Spleen (tissue), 11 donors: ENCODE measurements at regions not wholly inside any gene's neighbourhood (a gene's known extent, or its start where the extent isn't known, plus 50 kb on each side); places are given as distances from the start of the nearest gene placed in this dataset.

Source experiments
- DNase-seq: peaks from one replicate; pipeline ENCODE4 v3.0.0-alpha.2; 2020
- H3K27ac ChIP-seq, 8 donors: fragments of 200-600 bp; sonication (generic) in 7 of 8; 1 replicate in 4 of 8; 2 replicates in 4 of 8; pipeline versions ENCODE4 v1.5.0 to v1.8.0; 2016 to 2021; ENCODE audit warnings: inconsistent platforms in 4 of 8, mild to moderate bottlenecking in 4 of 8, moderate library complexity in 1 of 8
- H3K27me3 ChIP-seq, 7 donors: fragments of 200-600 bp; sonication (generic) in 6 of 7; replicated peaks in 1 of 7; 1 replicate in 4 of 7; 2 replicates in 3 of 7; pipeline versions ENCODE4 v1.5.0 to v1.8.0; 2016 to 2021; ENCODE audit warnings: inconsistent platforms in 3 of 7, mild to moderate bottlenecking in 1 of 7
- H3K36me3 ChIP-seq, 6 donors: fragments of 200-600 bp; sonication (generic) in 5 of 6; 1 replicate in 4 of 6; 2 replicates in 2 of 6; pipeline versions ENCODE4 v1.5.0 to v1.8.0; 2016 to 2021; ENCODE audit warnings: inconsistent platforms in 2 of 6
- H3K4me1 ChIP-seq, 6 donors: fragments of 200-600 bp; sonication (generic) in 5 of 6; 1 replicate in 3 of 6; 2 replicates in 3 of 6; pipeline versions ENCODE4 v1.5.0 to v1.8.0; 2016 to 2021; ENCODE audit warnings: inconsistent platforms in 3 of 6
- H3K4me3 ChIP-seq, 8 donors: fragments of 200-600 bp; sonication (generic) in 7 of 8; 1 replicate in 4 of 8; 2 replicates in 4 of 8; pipeline versions ENCODE4 v1.5.0 to v1.8.0; 2016 to 2021; ENCODE audit warnings: inconsistent platforms in 4 of 8, mild to moderate bottlenecking in 4 of 8, moderate library complexity in 2 of 8
- H3K9me3 ChIP-seq, 8 donors: fragments of 200-600 bp; sonication (generic) in 7 of 8; 1 replicate in 4 of 8; 2 replicates in 4 of 8; pipeline versions ENCODE4 v1.5.0 to v1.8.0; 2016 to 2021; ENCODE audit warnings: inconsistent platforms in 4 of 8
- CTCF ChIP-seq, 11 experiments: fragments of 200-600 bp in 7 of 11; fragments of 450-650 bp in 4 of 11; sonication (generic) in 4 of 11; IDR thresholded peaks in 8 of 11; conservative IDR thresholded peaks in 3 of 11; 1 replicate in 7 of 11; 2 replicates in 4 of 11; pipeline versions ENCODE4 v1.4.0 to v1.8.0; 2016 to 2021; ENCODE audit warnings: antibody characterized with exemption in 11 of 11, inconsistent platforms in 4 of 11, mild to moderate bottlenecking in 1 of 11
- POLR2A ChIP-seq, 3 donors: fragments of 450-650 bp; IDR thresholded peaks; one replicate each; pipeline ENCODE4 v1.5.1; 2017; ENCODE audit warnings: antibody characterized with exemption in 3 of 3, mild to moderate bottlenecking in 1 of 3
- POLR2AphosphoS5 ChIP-seq, 3 donors: sonication (generic); formaldehyde crosslinking; IDR thresholded peaks; one replicate each; pipeline ENCODE4 v1.5.1; 2017; ENCODE audit warnings: antibody characterized with exemption in 3 of 3
- WGBS, 5 donors: extraction: QIAGEN DNeasy Blood & Tissue Kit in 3 of 5; methylation state at CpG; one replicate each; pipeline versions ENCODE4 v1.1.5 to v1.1.7; 2013 to 2018; 5-methylcytosine and 5-hydroxymethylcytosine counted together
- intact Hi-C: fragments of 100-400 bp; cut with DNase I; formaldehyde crosslinking; loops from one replicate; pipeline ENCODE4 v1.15.0; 2023; ENCODE audit warnings: low total_unique reads
- donor health status: healthy with polysubstance abuse.
- donor health status: DM: no; HTN: no; CAD: no; lungs with moderate emphysema.
- donor health status: DM: no; HTN: no; CAD: no.
- donor health status: Bipolar disorder and iron deficiency.
- donor health status: healthy.
- donor health status: DM: no; HTN: no; CAD: no.
- donor health status: DM: yes; HTN: yes; CAD: no.

- H3K27ac ChIP-seq = no peak overlapping the region
- TF ChIP-seq POLR2AphosphoS5 (IDR thresholded peaks at IDR 0.05) (no peak), CTCF (IDR thresholded peaks at IDR 0.05 in 8 of 11, conservative IDR thresholded peaks at IDR 0.05 in 3 of 11) (no peak), POLR2A (IDR thresholded peaks at IDR 0.05) (no peak)
- H3K27me3 ChIP-seq = no peaks in the 10 kb centered on the region
- no peak overlapping the region for H3K4me3 ChIP-seq
- H3K9me3 ChIP-seq = no peaks in the 10 kb centered on the region
- DNase-seq = no peak
- no peaks in the 10 kb centered on the region for H3K4me1 ChIP-seq
- H3K36me3 ChIP-seq = no peaks in the 10 kb centered on the region
- intact Hi-C loops = no loop called here
Observed at GRCh38 chr20:7291946-7292345, 524.5 kb downstream of the BMP2 start.

GRCh38 chr20:7294816-7295360 is 527.4 kb downstream of the BMP2 start:
- Histone ChIP-seq H3K4me1 (no peaks in the 10 kb centered on the region), H3K27ac (no peak overlapping the region), H3K36me3 (no peaks in the 10 kb centered on the region), H3K27me3 (no peaks in the 10 kb centered on the region), H3K4me3 (no peak overlapping the region), H3K9me3 (peaks cover 0 to 4% (median 0%) of the 10 kb centered on the region in 8 donors)
- intact Hi-C loops = no loop called here
- WGBS, 5 donors = 86 to 95% (median 87%) methylated on average over 6 of the region's 6 CpGs
- no peak for TF ChIP-seq POLR2AphosphoS5 (IDR thresholded peaks at IDR 0.05)
- DNase-seq = no peak

GRCh38 chr20:7301807-7302206 is 534.3 kb downstream of the BMP2 start:
- intact Hi-C loops = no loop called here
- Histone ChIP-seq H3K27ac (no peak overlapping the region), H3K36me3 (no peaks in the 10 kb centered on the region), H3K4me3 (no peak overlapping the region), H3K4me1 (no peaks in the 10 kb centered on the region), H3K27me3 (no peaks in the 10 kb centered on the region), H3K9me3 (peaks cover 0 to 13% (median 2%) of the 10 kb centered on the region in 8 donors)
- DNase-seq = no peak
- 82 to 92% (median 86%) methylated on average over 2 of the region's 2 CpGs for WGBS, 5 donors
- TF ChIP-seq CTCF (IDR thresholded peaks at IDR 0.05 in 8 of 11, conservative IDR thresholded peaks at IDR 0.05 in 3 of 11) (no peak), POLR2AphosphoS5 (IDR thresholded peaks at IDR 0.05) (no peak), POLR2A (IDR thresholded peaks at IDR 0.05) (no peak)

- Histone ChIP-seq H3K9me3 (peaks cover 0 to 13% (median 2%) of the 10 kb centered on the region in 8 donors), H3K4me3 (no peak overlapping the region), H3K27me3 (no peaks in the 10 kb centered on the region), H3K27ac (no peak overlapping the region), H3K36me3 (no peaks in the 10 kb centered on the region), H3K4me1 (no peaks in the 10 kb centered on the region)
- no peak for DNase-seq
- intact Hi-C loops = no loop called here
- WGBS, 5 donors = 65 to 83% (median 68%) methylated on average over 2 of the region's 2 CpGs
- TF ChIP-seq CTCF (IDR thresholded peaks at IDR 0.05 in 8 of 11, conservative IDR thresholded peaks at IDR 0.05 in 3 of 11) (no peak), POLR2A (IDR thresholded peaks at IDR 0.05) (no peak), POLR2AphosphoS5 (IDR thresholded peaks at IDR 0.05) (no peak)
Observed at GRCh38 chr20:7302250-7302649, 534.8 kb downstream of the BMP2 start.

- intact Hi-C loops = no loop called here
- no peak for DNase-seq
- Histone ChIP-seq H3K9me3 (no peaks in the 10 kb centered on the region), H3K27ac (no peak overlapping the region), H3K4me3 (no peak overlapping the region), H3K36me3 (no peaks in the 10 kb centered on the region), H3K27me3 (no peaks in the 10 kb centered on the region), H3K4me1 (no peaks in the 10 kb centered on the region)
- TF ChIP-seq POLR2A (IDR thresholded peaks at IDR 0.05) (no peak), POLR2AphosphoS5 (IDR thresholded peaks at IDR 0.05) (no peak), CTCF (IDR thresholded peaks at IDR 0.05 in 8 of 11, conservative IDR thresholded peaks at IDR 0.05 in 3 of 11) (no peak)
- whole genome bisulfite sequencing, 5 donors = 51 to 67% (median 58%) methylated on average over 4 of the region's 4 CpGs
Observed at GRCh38 chr20:7305976-7306375, 538.5 kb downstream of the BMP2 start.
